ENCODE measurements at regions not wholly inside any gene's neighbourhood (a gene's known extent, or its start where the extent isn't known, plus 50 kb on each side); places are given as distances from the start of the nearest gene placed in this dataset.

GRCh38 chr1:209051570-209051969, 531.9 kb upstream of the CAMK1G start:
- Mint-ChIP-seq H3K36me3 (ENCODE audit: low read depth) (no peaks in the 10 kb centered on the region), H3K27me3 (ENCODE audit: insufficient read depth, low read depth, poor library complexity) (peaks cover 13% of the 10 kb centered on the region), H3K4me3 (no peak overlapping the region)

More at GRCh38 chr1:209051570-209051969, 531.9 kb upstream of the CAMK1G start:
- Histone ChIP-seq H3F3A (replicated peaks; ENCODE audit: low read depth) (no peaks in the 10 kb centered on the region), H3K9me2 (ENCODE audit: insufficient read depth) (peaks cover 3% of the 10 kb centered on the region), H3K36me3 (ENCODE audit: insufficient read depth) (no peaks in the 10 kb centered on the region), H4K20me1 (replicated peaks; ENCODE audit: insufficient read depth) (no peaks in the 10 kb centered on the region), H3K4me1 (ENCODE audit: insufficient read depth) (peaks cover 4% of the 10 kb centered on the region; the same call in 1 of the 2 replicates), H3K79me2 (replicated peaks; ENCODE audit: insufficient read depth) (no peaks in the 10 kb centered on the region), H3K27ac (ENCODE audit: low read depth) (no peak overlapping the region), H3K4me3 (no peak overlapping the region), H2AFZ (no peak overlapping the region), H3K27me3 (ENCODE audit: insufficient read depth) (peaks cover 15% of the 10 kb centered on the region), H3K4me2 (no peak overlapping the region)
- Mint-ChIP-seq H3K27ac (no peak overlapping the region), H3K4me1 (peaks cover 8% of the 10 kb centered on the region), H3K9me3 (peaks cover 2% of the 10 kb centered on the region; the same call in 1 of the 3 replicates)
- TF ChIP-seq NANOG (IDR thresholded peaks at IDR 0.05; ENCODE audit: borderline replicate concordance): no peak
- TF ChIP-seq REST (IDR thresholded peaks at IDR 0.05; ENCODE audit: unreplicated experiment): no peak
- TF ChIP-seq POLR2AphosphoS5 (IDR thresholded peaks at IDR 0.05; ENCODE audit: low read depth): no peak
- no peak for TF ChIP-seq ZNF331 (CRISPR knock-in tag; IDR thresholded peaks at IDR 0.05; ENCODE audit: low read depth)
- no peak for TF ChIP-seq EZH2 (IDR thresholded peaks at IDR 0.05; ENCODE audit: low read depth, unreplicated experiment)
- TF ChIP-seq CTCF (conservative IDR thresholded peaks at IDR 0.05; ENCODE audit: low read depth in 2 of 2): no peak
- TF ChIP-seq ETS1 (IDR thresholded peaks at IDR 0.05): no peak
- no peak for TF ChIP-seq ZNF462 (CRISPR knock-in tag; IDR thresholded peaks at IDR 0.05)
- no peak for TF ChIP-seq ZNF114 (CRISPR knock-in tag; IDR thresholded peaks at IDR 0.05)
- no peak for TF ChIP-seq JUNB (IDR thresholded peaks at IDR 0.05; ENCODE audit: unreplicated experiment)
- TF ChIP-seq CREB1 (CRISPR knock-in tag; IDR thresholded peaks at IDR 0.05; ENCODE audit: low read depth): no peak
- TF ChIP-seq EZH2phosphoT487 (IDR thresholded peaks at IDR 0.05; ENCODE audit: unreplicated experiment): no peak
- no peak for TF ChIP-seq STAT1 (IDR thresholded peaks at IDR 0.05; ENCODE audit: unreplicated experiment)
- DNase-seq (ENCODE audit: low spot score): no peak
- no peak for ATAC-seq

Data from GM23338 (cell line).